HEK293 (cell line): ENCODE measurements at regions not wholly inside any gene's neighbourhood (a gene's known extent, or its start where the extent isn't known, plus 50 kb on each side); places are given as distances from the start of the nearest gene placed in this dataset.

ENCODE experiments used
- CTCF ChIA-PET: fragments of 350-600 bp; formaldehyde crosslinking; extraction: SDS; loops from one replicate; lab custom pipeline; 2021; ENCODE audit warnings: antibody characterized with exemption; lab: Yijun Ruan, JAX
- POLR2A ChIA-PET: fragments of 300-600 bp; formaldehyde crosslinking; extraction: SDS; loops from one replicate; lab custom pipeline; 2020; ENCODE audit warnings: antibody characterized with exemption, inconsistent platforms; lab: Yijun Ruan, JAX
- H3K27ac ChIP-seq: fragments of 200-500 bp; sonication (Bioruptor generic); 2 replicates; pipeline ENCODE4 v1.5.1; 2014; ENCODE audit warnings: low read depth, low read length, control low read depth, inconsistent platforms; ENCODE audit errors: extremely low read depth
- H3K36me3 ChIP-seq, 2 experiments: fragments of 200-500 bp in 1 of 2; sonication (Bioruptor generic) in 1 of 2; 1 replicate in 1 of 2; 2 replicates in 1 of 2; pipeline ENCODE4 v1.5.1; 2014 to 2017; ENCODE audit warnings: inconsistent platforms in 2 of 2, low read length in 2 of 2; ENCODE audit not compliant: control insufficient read depth in 2 of 2, insufficient read depth in 1 of 2
- H3K4me1 ChIP-seq: fragments of 200-500 bp; sonication (Bioruptor generic); 2 replicates; pipeline ENCODE4 v1.5.1; 2014; ENCODE audit warnings: mild to moderate bottlenecking, low read length, inconsistent platforms; ENCODE audit not compliant: control insufficient read depth, insufficient read depth
- H3K4me3 ChIP-seq: 2 replicates; pipeline ENCODE4 v1.5.1; 2011; ENCODE audit warnings: low read depth, mild to moderate bottlenecking, control low read depth, low read length, moderate library complexity
- H3K9me3 ChIP-seq: fragments of 200-500 bp; sonication (Bioruptor generic); 2 replicates; pipeline ENCODE4 v1.5.1; 2014; ENCODE audit warnings: low read depth, low read length, inconsistent platforms; ENCODE audit not compliant: control insufficient read depth, insufficient read depth
- FEZF1 ChIP-seq: fragments of 450-650 bp; formaldehyde crosslinking; IDR thresholded peaks from 2 replicates; pipeline ENCODE4 v1.5.1; 2016; ENCODE audit warnings: missing biosample characterization, missing genetic modification characterization
- HOXC10 ChIP-seq: sonication (generic); formaldehyde crosslinking; IDR thresholded peaks from 2 replicates; pipeline ENCODE4 v1.8.1; 2023; ENCODE audit warnings: mild to moderate bottlenecking, missing genetic modification reagents
- IKZF3 ChIP-seq: fragments of 450-650 bp; IDR thresholded peaks from 2 replicates; pipeline ENCODE4 v1.5.0; 2018; ENCODE audit warnings: missing biosample characterization, mild to moderate bottlenecking, missing genetic modification characterization, moderate library complexity
- KLF10 ChIP-seq: fragments of 450-650 bp; IDR thresholded peaks from 2 replicates; pipeline ENCODE4 v1.5.1; 2018; ENCODE audit warnings: missing biosample characterization, mild to moderate bottlenecking, missing genetic modification characterization
- MEIS1 ChIP-seq: sonication (generic); formaldehyde crosslinking; IDR thresholded peaks from 2 replicates; pipeline ENCODE4 v1.8.1; 2022; ENCODE audit warnings: missing genetic modification reagents, mild to moderate bottlenecking, borderline replicate concordance
- SETDB1 ChIP-seq: IDR thresholded peaks from one replicate; pipeline ENCODE4 v1.6.1; 2017; ENCODE audit warnings: mild to moderate bottlenecking, low read length, moderate library complexity, mixed read lengths; ENCODE audit not compliant: insufficient read length
- SP7 ChIP-seq: fragments of 450-650 bp; formaldehyde crosslinking; IDR thresholded peaks from 2 replicates; pipeline ENCODE4 v1.5.1; 2016; ENCODE audit warnings: missing biosample characterization, missing genetic modification characterization
- TCF7L2 ChIP-seq: IDR thresholded peaks from 2 replicates; pipeline ENCODE4 v1.6.1; 2011; ENCODE audit warnings: low read depth, mild to moderate bottlenecking, inconsistent platforms, low read length, moderate library complexity, borderline replicate concordance
- WT1 ChIP-seq: fragments of 450-650 bp; formaldehyde crosslinking; IDR thresholded peaks from 2 replicates; pipeline ENCODE4 v1.5.1; 2016; ENCODE audit warnings: missing biosample characterization, missing genetic modification characterization
- YY1 ChIP-seq: fragments of 450-650 bp; formaldehyde crosslinking; IDR thresholded peaks from 2 replicates; pipeline ENCODE4 v1.5.1; 2018; ENCODE audit warnings: missing biosample characterization, missing genetic modification characterization
- ZBTB7A ChIP-seq: fragments of 450-650 bp; formaldehyde crosslinking; IDR thresholded peaks from 2 replicates; pipeline ENCODE4 v1.5.1; 2016; ENCODE audit warnings: low read depth, missing biosample characterization, missing genetic modification characterization
- ZEB2 ChIP-seq: fragments of 450-650 bp; formaldehyde crosslinking; IDR thresholded peaks from 2 replicates; pipeline ENCODE4 v1.5.1; 2016; ENCODE audit warnings: missing biosample characterization, missing genetic modification characterization
- ZNF292 ChIP-seq: fragments of 450-650 bp; formaldehyde crosslinking; IDR thresholded peaks from 2 replicates; pipeline ENCODE4 v1.5.1; 2016; ENCODE audit warnings: low read depth, missing biosample characterization, missing genetic modification characterization, borderline replicate concordance
- ZNF423 ChIP-seq: fragments of 450-650 bp; formaldehyde crosslinking; IDR thresholded peaks from 2 replicates; pipeline ENCODE4 v1.5.1; 2016; ENCODE audit warnings: missing biosample characterization, missing genetic modification characterization
- ZNF514 ChIP-seq: fragments of 450-650 bp; formaldehyde crosslinking; IDR thresholded peaks from 2 replicates; pipeline ENCODE4 v1.5.1; 2016; ENCODE audit warnings: missing biosample characterization, missing genetic modification characterization
- ZNF626 ChIP-seq: fragments of 450-650 bp; sonication (Bioruptor Pico); formaldehyde crosslinking; IDR thresholded peaks from 2 replicates; pipeline ENCODE4 v1.5.1; 2018; ENCODE audit warnings: missing biosample characterization, missing genetic modification characterization, inconsistent platforms
- ZNF629 ChIP-seq: fragments of 450-650 bp; formaldehyde crosslinking; IDR thresholded peaks from 2 replicates; pipeline ENCODE4 v1.5.1; 2017; ENCODE audit warnings: missing biosample characterization, missing genetic modification characterization
- ZNF664 ChIP-seq: fragments of 450-650 bp; formaldehyde crosslinking; IDR thresholded peaks from 2 replicates; pipeline ENCODE4 v1.5.1; 2016; ENCODE audit warnings: missing biosample characterization, missing genetic modification characterization
- ZNF830 ChIP-seq: fragments of 450-650 bp; IDR thresholded peaks from 2 replicates; pipeline ENCODE4 v1.5.0; 2018; ENCODE audit warnings: missing biosample characterization, missing genetic modification characterization, low read depth, mild to moderate bottlenecking, moderate library complexity
- ZNF843 ChIP-seq: fragments of 450-650 bp; formaldehyde crosslinking; IDR thresholded peaks from 2 replicates; pipeline ENCODE4 v1.5.1; 2016; ENCODE audit warnings: missing biosample characterization, missing genetic modification characterization
- TF ChIP-seq, protein P1 (sequence below): fragments of 450-650 bp; formaldehyde crosslinking; IDR thresholded peaks from 2 replicates; pipeline ENCODE4 v1.5.1; 2016; ENCODE audit warnings: missing biosample characterization, missing genetic modification characterization
- TF ChIP-seq, protein P2 (sequence below): fragments of 450-650 bp; formaldehyde crosslinking; optimal IDR thresholded peaks from 2 replicates; pipeline ENCODE3; 2016; ENCODE audit warnings: missing biosample characterization, mild to moderate bottlenecking, missing genetic modification characterization
- TF ChIP-seq, protein P3 (sequence below): fragments of 450-650 bp; formaldehyde crosslinking; conservative IDR thresholded peaks from 2 replicates; pipeline ENCODE4 v1.5.1; 2016; ENCODE audit warnings: low read depth, missing biosample characterization, missing genetic modification characterization
- TF ChIP-seq, protein P4 (sequence below): IDR thresholded peaks from 2 replicates; pipeline ENCODE4 v1.6.1; 2011; ENCODE audit warnings: mild to moderate bottlenecking, low read depth, low read length, borderline replicate concordance

DNA sequence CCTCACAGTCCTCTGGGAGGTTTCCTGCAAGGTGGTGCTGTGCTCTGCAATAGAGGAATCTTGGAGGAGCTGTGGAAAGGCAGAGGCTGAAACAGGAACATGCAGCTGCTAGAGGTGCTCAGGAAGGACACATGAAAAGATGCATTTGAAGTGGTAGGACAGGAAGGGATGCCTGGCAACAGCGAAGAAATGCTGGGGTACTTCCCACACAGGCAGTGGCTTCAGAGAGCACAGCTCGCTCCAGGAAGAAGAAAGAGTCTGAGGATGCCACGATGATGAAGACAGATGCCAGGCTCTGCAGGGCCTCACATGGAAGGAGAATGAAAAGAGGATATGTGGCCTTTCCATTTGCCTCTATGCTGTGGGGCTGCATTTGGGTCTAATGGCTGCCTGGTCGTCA is 77.0 kb upstream of the TMEM72 start (continued):
- TF ChIP-seq, protein P1, sequence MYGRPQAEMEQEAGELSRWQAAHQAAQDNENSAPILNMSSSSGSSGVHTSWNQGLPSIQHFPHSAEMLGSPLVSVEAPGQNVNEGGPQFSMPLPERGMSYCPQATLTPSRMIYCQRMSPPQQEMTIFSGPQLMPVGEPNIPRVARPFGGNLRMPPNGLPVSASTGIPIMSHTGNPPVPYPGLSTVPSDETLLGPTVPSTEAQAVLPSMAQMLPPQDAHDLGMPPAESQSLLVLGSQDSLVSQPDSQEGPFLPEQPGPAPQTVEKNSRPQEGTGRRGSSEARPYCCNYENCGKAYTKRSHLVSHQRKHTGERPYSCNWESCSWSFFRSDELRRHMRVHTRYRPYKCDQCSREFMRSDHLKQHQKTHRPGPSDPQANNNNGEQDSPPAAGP (tag by site-specific recombination): no peak
- TF ChIP-seq ZNF664 (tag by site-specific recombination) (no peak), ZNF830 (no peak), MEIS1 (CRISPR knock-in tag) (no peak), HOXC10 (no peak)

DNA sequence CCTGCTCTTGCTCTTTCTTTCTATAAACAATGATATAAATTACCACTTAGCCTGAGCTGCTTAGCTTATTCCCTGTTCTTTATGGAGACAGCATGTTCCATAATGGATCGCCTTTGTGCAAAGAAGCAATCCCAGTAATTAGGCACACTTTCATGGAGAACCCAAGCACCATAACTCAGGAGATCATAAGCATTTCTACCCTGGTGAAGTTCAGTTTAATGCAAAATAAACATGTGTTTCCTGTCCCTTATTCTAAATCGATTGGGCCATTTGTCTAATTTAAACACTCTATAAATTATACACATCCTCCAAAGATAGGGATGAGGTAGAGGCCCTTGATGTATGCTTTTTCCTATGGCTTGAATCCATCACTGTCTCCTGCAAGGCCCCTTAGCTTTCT is 75.8 kb upstream of the TMEM72 start:
- TF ChIP-seq TCF7L2: peak; percentile 61; the same call in 1 of the 2 replicates
- TF ChIP-seq ZNF292 (tag by site-specific recombination): no peak
- TF ChIP-seq ZNF843 (tag by site-specific recombination): 0 out of 2 replicates have a peak, but pooled peaks have one; percentile 13
- TF ChIP-seq FEZF1 (tag by site-specific recombination): peak; percentile 41; the same call in 1 of the 2 replicates
- TF ChIP-seq SP7: peak; percentile 52; the same call in 1 of the 2 replicates
- ChIA-PET POLR2A (no interaction called here), CTCF (interaction anchor here (1.1 kb wide), 1 partner anchor 23 kb away, joined by 4 read pairs; no protein-coding TSS in a partner anchor)

DNA sequence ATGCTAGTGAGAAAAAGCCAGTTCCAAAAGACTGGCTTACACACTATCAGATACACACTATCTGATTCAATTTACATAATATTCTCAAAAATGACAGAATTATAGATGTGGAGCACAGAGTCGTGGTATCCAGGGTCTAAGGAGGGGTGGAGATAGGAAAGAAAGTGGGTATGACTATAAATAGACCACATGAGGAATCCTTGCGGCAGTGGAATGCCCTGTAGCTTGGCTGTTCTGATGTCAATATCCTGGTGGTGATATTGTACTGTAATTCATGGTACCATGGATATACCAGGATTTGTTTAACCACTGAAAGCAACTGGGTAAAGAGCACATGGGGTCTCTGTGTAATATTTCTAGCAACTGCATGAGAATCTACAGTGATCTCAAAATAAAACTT is 67.7 kb upstream of the TMEM72 start:
- CTCF ChIA-PET: no interaction called here
- H3K9me3 ChIP-seq: no peaks in the 10 kb centered on the region

More for the DNA sequence above, 75.8 kb upstream of the TMEM72 start:
- H3K9me3 ChIP-seq: no peaks in the 10 kb centered on the region
- no peaks in the 10 kb centered on the region for H3K36me3 ChIP-seq
- peaks cover 5% of the 10 kb centered on the region for H3K4me1 ChIP-seq
- no peak overlapping the region for H3K4me3 ChIP-seq
- H3K27ac ChIP-seq: no peak overlapping the region; the same call in 1 of the 2 replicates

More for the DNA sequence above, 67.7 kb upstream of the TMEM72 start:
- POLR2A ChIA-PET: no interaction called here
- no peak overlapping the region for H3K4me3 ChIP-seq
- no peaks in the 10 kb centered on the region for H3K36me3 ChIP-seq
- peaks cover 6% of the 10 kb centered on the region; the same call in 1 of the 2 replicates for H3K4me1 ChIP-seq
- H3K27ac ChIP-seq: no peak overlapping the region
- TF ChIP-seq, protein P2, sequence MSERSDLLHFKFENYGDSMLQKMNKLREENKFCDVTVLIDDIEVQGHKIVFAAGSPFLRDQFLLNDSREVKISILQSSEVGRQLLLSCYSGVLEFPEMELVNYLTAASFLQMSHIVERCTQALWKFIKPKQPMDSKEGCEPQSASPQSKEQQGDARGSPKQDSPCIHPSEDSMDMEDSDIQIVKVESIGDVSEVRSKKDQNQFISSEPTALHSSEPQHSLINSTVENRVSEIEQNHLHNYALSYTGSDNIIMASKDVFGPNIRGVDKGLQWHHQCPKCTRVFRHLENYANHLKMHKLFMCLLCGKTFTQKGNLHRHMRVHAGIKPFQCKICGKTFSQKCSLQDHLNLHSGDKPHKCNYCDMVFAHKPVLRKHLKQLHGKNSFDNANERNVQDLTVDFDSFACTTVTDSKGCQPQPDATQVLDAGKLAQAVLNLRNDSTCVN (tag by site-specific recombination): no peak
- TF ChIP-seq, protein P3, sequence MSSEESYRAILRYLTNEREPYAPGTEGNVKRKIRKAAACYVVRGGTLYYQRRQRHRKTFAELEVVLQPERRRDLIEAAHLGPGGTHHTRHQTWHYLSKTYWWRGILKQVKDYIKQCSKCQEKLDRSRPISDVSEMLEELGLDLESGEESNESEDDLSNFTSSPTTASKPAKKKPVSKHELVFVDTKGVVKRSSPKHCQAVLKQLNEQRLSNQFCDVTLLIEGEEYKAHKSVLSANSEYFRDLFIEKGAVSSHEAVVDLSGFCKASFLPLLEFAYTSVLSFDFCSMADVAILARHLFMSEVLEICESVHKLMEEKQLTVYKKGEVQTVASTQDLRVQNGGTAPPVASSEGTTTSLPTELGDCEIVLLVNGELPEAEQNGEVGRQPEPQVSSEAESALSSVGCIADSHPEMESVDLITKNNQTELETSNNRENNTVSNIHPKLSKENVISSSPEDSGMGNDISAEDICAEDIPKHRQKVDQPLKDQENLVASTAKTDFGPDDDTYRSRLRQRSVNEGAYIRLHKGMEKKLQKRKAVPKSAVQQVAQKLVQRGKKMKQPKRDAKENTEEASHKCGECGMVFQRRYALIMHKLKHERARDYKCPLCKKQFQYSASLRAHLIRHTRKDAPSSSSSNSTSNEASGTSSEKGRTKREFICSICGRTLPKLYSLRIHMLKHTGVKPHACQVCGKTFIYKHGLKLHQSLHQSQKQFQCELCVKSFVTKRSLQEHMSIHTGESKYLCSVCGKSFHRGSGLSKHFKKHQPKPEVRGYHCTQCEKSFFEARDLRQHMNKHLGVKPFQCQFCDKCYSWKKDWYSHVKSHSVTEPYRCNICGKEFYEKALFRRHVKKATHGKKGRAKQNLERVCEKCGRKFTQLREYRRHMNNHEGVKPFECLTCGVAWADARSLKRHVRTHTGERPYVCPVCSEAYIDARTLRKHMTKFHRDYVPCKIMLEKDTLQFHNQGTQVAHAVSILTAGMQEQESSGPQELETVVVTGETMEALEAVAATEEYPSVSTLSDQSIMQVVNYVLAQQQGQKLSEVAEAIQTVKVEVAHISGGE (tag by site-specific recombination): no peak
- TF ChIP-seq ZNF626 (tag by site-specific recombination) (no peak), ZEB2 (tag by site-specific recombination) (no peak), SETDB1 (no peak), IKZF3 (tag by site-specific recombination) (no peak), ZNF629 (tag by site-specific recombination) (no peak), SP7 (no peak), YY1 (tag by site-specific recombination) (no peak), WT1 (tag by site-specific recombination) (no peak), ZNF423 (tag by site-specific recombination) (no peak), ZNF514 (tag by site-specific recombination) (no peak), ZBTB7A (tag by site-specific recombination) (no peak), KLF10 (tag by site-specific recombination) (no peak)
- TF ChIP-seq, protein P4, sequence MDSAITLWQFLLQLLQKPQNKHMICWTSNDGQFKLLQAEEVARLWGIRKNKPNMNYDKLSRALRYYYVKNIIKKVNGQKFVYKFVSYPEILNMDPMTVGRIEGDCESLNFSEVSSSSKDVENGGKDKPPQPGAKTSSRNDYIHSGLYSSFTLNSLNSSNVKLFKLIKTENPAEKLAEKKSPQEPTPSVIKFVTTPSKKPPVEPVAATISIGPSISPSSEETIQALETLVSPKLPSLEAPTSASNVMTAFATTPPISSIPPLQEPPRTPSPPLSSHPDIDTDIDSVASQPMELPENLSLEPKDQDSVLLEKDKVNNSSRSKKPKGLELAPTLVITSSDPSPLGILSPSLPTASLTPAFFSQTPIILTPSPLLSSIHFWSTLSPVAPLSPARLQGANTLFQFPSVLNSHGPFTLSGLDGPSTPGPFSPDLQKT: no peak
- TF ChIP-seq, all 188 proteins: peak for 0
